H1 (cell line): ENCODE measurements at regions not wholly inside any gene's neighbourhood (a gene's known extent, or its start where the extent isn't known, plus 50 kb on each side); places are given as distances from the start of the nearest gene placed in this dataset.

ENCODE experiments used
- CTCF ChIA-PET: fragments of 300-600 bp; sonication (Branson Sonifier 250); formaldehyde crosslinking; loops from one replicate; lab custom pipeline; 2021; ENCODE audit not compliant: partially characterized antibody; lab: Charles Lee
- POLR2A ChIA-PET: fragments of 300-600 bp; sonication (Branson Sonifier 250); formaldehyde crosslinking; loops from one replicate; lab custom pipeline; 2021; ENCODE audit warnings: inconsistent platforms; ENCODE audit not compliant: partially characterized antibody; lab: Charles Lee
- DNase-seq, 2 experiments: peaks; one replicate each; pipeline versions ENCODE4 v3.0.0 to v3.0.0-alpha.2; 2010 to 2022; ENCODE audit warnings: low spot score in 2 of 2, low read depth in 1 of 2, mixed read lengths in 1 of 2
- FAIRE-seq: peaks from 2 replicates; lab custom pipeline; 2011; peaks lifted over from hg19 to GRCh38; lab: Jason Lieb, UNC
- H2AFZ ChIP-seq: 2 replicates; pipeline ENCODE4 v1.8.1; 2012; ENCODE audit warnings: low read length, inconsistent platforms
- H2AK5ac ChIP-seq: 2 replicates; pipeline ENCODE4 v1.6.1; 2013; ENCODE audit warnings: low read depth, low read length
- H2BK120ac ChIP-seq: replicated peaks from 2 replicates; pipeline ENCODE3; 2013; ENCODE audit warnings: low read depth, low read length, inconsistent platforms
- H2BK12ac ChIP-seq: 2 replicates; pipeline ENCODE4 v1.6.1; 2013; ENCODE audit warnings: low read depth, low read length
- H2BK15ac ChIP-seq: 2 replicates; pipeline ENCODE4 v1.6.1; 2013; ENCODE audit warnings: low read length
- H2BK20ac ChIP-seq: 2 replicates; pipeline ENCODE4 v1.6.1; 2013; ENCODE audit warnings: low read length
- H2BK5ac ChIP-seq: 2 replicates; pipeline ENCODE4 v1.6.1; 2013; ENCODE audit warnings: low read depth, low read length
- H3K14ac ChIP-seq: 2 replicates; pipeline ENCODE4 v1.6.1; 2013; ENCODE audit warnings: inconsistent platforms; ENCODE audit not compliant: insufficient read length
- H3K18ac ChIP-seq: 2 replicates; pipeline ENCODE4 v1.6.1; 2013; ENCODE audit warnings: low read length; ENCODE audit errors: extremely low read depth
- H3K23ac ChIP-seq: 2 replicates; pipeline ENCODE4 v1.6.1; 2013; ENCODE audit warnings: inconsistent platforms; ENCODE audit not compliant: insufficient read length
- H3K23me2 ChIP-seq: 2 replicates; pipeline ENCODE4 v1.6.1; 2013; ENCODE audit warnings: low read depth, low read length
- H3K27ac ChIP-seq: 2 replicates; pipeline ENCODE4 v1.6.1; 2011; ENCODE audit warnings: low read depth, low read length, inconsistent platforms
- H3K27me3 ChIP-seq, 4 experiments: replicated peaks in 1 of 4; 1 replicate in 1 of 4; 2 replicates in 3 of 4; pipeline versions ENCODE4 v1.6.1 to v1.8.1; 2011 to 2013; ENCODE audit warnings: low read length in 3 of 4, mild to moderate bottlenecking in 3 of 4, inconsistent platforms in 2 of 4, mixed read lengths in 2 of 4, moderate library complexity in 1 of 4; ENCODE audit not compliant: control insufficient read depth in 3 of 4, insufficient read depth in 3 of 4; ENCODE audit errors: extremely low read depth in 1 of 4
- H3K36me3 ChIP-seq, 4 experiments: 2 replicates each; pipeline versions ENCODE4 v1.6.1 to v1.8.1; 2011 to 2013; ENCODE audit warnings: mild to moderate bottlenecking in 4 of 4, low read length in 3 of 4, moderate library complexity in 2 of 4, control low read depth in 1 of 4, inconsistent platforms in 1 of 4; ENCODE audit not compliant: insufficient read depth in 4 of 4, control insufficient read depth in 2 of 4
- H3K4ac ChIP-seq: replicated peaks from 2 replicates; pipeline ENCODE3; 2013; ENCODE audit warnings: low read length, low read depth, mixed read lengths, inconsistent platforms; ENCODE audit not compliant: insufficient read length
- H3K4me1 ChIP-seq, 4 experiments: replicated peaks in 1 of 4; 1 replicate in 1 of 4; 2 replicates in 3 of 4; pipeline versions ENCODE4 v1.6.1 to v1.8.1; 2011 to 2013; ENCODE audit warnings: low read length in 3 of 4, inconsistent platforms in 2 of 4, mixed read lengths in 1 of 4; ENCODE audit not compliant: insufficient read depth in 4 of 4, control insufficient read depth in 3 of 4
- H3K4me2 ChIP-seq, 2 experiments: 2 replicates each; pipeline versions ENCODE4 v1.6.1 to v1.8.1; 2011 to 2013; ENCODE audit warnings: low read depth in 2 of 2, low read length in 2 of 2, control low read depth in 1 of 2, inconsistent platforms in 1 of 2, mild to moderate bottlenecking in 1 of 2; ENCODE audit not compliant: insufficient read depth in 1 of 2
- H3K4me3 ChIP-seq, 4 experiments: fragments of 200-600, 300-600 bp in 1 of 4; sonication (generic), shearing (Covaris generic), sonication (Bioruptor Twin) in 1 of 4; 2 replicates each; pipeline versions ENCODE4 v1.5.1 to v1.8.1; 2011 to 2016; ENCODE audit warnings: low read length in 4 of 4, low read depth in 3 of 4, control low read depth in 2 of 4, inconsistent platforms in 2 of 4, mild to moderate bottlenecking in 2 of 4, mixed read lengths in 1 of 4, moderate library complexity in 1 of 4; ENCODE audit not compliant: insufficient read depth in 2 of 4; ENCODE audit errors: extremely low read depth in 1 of 4
- H3K56ac ChIP-seq: replicated peaks from 2 replicates; pipeline ENCODE3; 2013; ENCODE audit warnings: low read depth, mild to moderate bottlenecking, mixed read lengths, low read length, inconsistent platforms; ENCODE audit not compliant: insufficient read length
- H3K79me1 ChIP-seq: 2 replicates; pipeline ENCODE4 v1.6.1; 2013; ENCODE audit warnings: low read depth, low read length, control low read depth
- H3K79me2 ChIP-seq, 2 experiments: 2 replicates each; pipeline versions ENCODE4 v1.6.1 to v1.8.1; 2012 to 2013; ENCODE audit warnings: low read length in 2 of 2, mild to moderate bottlenecking in 2 of 2, inconsistent platforms in 1 of 2; ENCODE audit not compliant: insufficient read depth in 2 of 2, control insufficient read depth in 1 of 2
- H3K9ac ChIP-seq, 4 experiments: replicated peaks in 1 of 4; 1 replicate in 1 of 4; 2 replicates in 3 of 4; pipeline versions ENCODE4 v1.6.1 to v1.8.1; 2011 to 2013; ENCODE audit warnings: low read depth in 3 of 4, low read length in 3 of 4, control low read depth in 2 of 4, mild to moderate bottlenecking in 2 of 4, moderate library complexity in 2 of 4, inconsistent platforms in 1 of 4; ENCODE audit errors: extremely low read depth in 1 of 4
- H3K9me3 ChIP-seq, 2 experiments: 2 replicates each; pipeline versions ENCODE4 v1.6.1 to v1.8.1; 2012 to 2013; ENCODE audit warnings: mild to moderate bottlenecking in 2 of 2, moderate library complexity in 2 of 2, control low read depth in 1 of 2, inconsistent platforms in 1 of 2, low read depth in 1 of 2, low read length in 1 of 2, mixed read lengths in 1 of 2; ENCODE audit not compliant: insufficient read depth in 2 of 2
- H4K20me1 ChIP-seq, 2 experiments: replicated peaks in 1 of 2; 2 replicates each; pipeline versions ENCODE3 to v1.8.1; 2011 to 2013; ENCODE audit warnings: inconsistent platforms in 2 of 2, low read length in 2 of 2, mild to moderate bottlenecking in 1 of 2; ENCODE audit not compliant: insufficient read depth in 2 of 2, control insufficient read depth in 1 of 2
- H4K5ac ChIP-seq: 2 replicates; pipeline ENCODE4 v1.6.1; 2013; ENCODE audit warnings: low read length, low read depth, mixed read lengths, inconsistent platforms; ENCODE audit not compliant: insufficient read length
- H4K8ac ChIP-seq: 2 replicates; pipeline ENCODE4 v1.8.0; 2013; ENCODE audit warnings: mild to moderate bottlenecking, moderate library complexity, low read length, inconsistent platforms; ENCODE audit not compliant: insufficient read depth; ENCODE audit errors: extremely low read depth
- H4K91ac ChIP-seq: replicated peaks from 2 replicates; pipeline ENCODE3; 2013; ENCODE audit warnings: low read length, mixed read lengths, inconsistent platforms; ENCODE audit not compliant: insufficient read length
- CEBPB ChIP-seq: IDR thresholded peaks from 2 replicates; pipeline ENCODE4 v1.6.1; 2012; ENCODE audit warnings: low read depth, low read length
- GTF2F1 ChIP-seq: IDR thresholded peaks from 2 replicates; pipeline ENCODE4 v1.6.1; 2012; ENCODE audit warnings: low read depth, low read length, improper control_type of control experiment, borderline replicate concordance
- TCF12 ChIP-seq: IDR thresholded peaks from 2 replicates; pipeline ENCODE4 v1.6.1; 2011; ENCODE audit warnings: low read depth, mild to moderate bottlenecking, low read length
- WGBS, 2 experiments: shearing (Covaris generic) in 1 of 2; methylation state at CpG; one replicate each; pipeline versions ENCODE4 v1.1.6 to v1.1.7; 2013 to 2015; ENCODE audit warnings: low lambda C conversion rate in 2 of 2, mixed read lengths in 2 of 2, inconsistent platforms in 1 of 2, low coverage in 1 of 2, missing lambda C conversion rate in 1 of 2; ENCODE audit not compliant: insufficient replicate concordance in 2 of 2, insufficient coverage in 1 of 2, insufficient read length in 1 of 2; ENCODE audit errors: extremely low coverage in 1 of 2, missing lambda C conversion rate in 1 of 2; 5-methylcytosine and 5-hydroxymethylcytosine counted together

GRCh38 chr3:182692695-182693094 lies 100.6 kb upstream of the ATP11B start:
- DNase-seq: no peak
- Histone ChIP-seq H2BK20ac (no peak overlapping the region), H3K79me1 (no peaks in the 10 kb centered on the region), H4K91ac (no peak overlapping the region), H2BK15ac (no peak overlapping the region), H2BK120ac (no peak overlapping the region), H3K27ac (no peak overlapping the region), H4K8ac (no peak overlapping the region), H3K56ac (no peak overlapping the region), H4K20me1 (no peaks in the 10 kb centered on the region)
- ChIA-PET POLR2A (no interaction called here), CTCF (interaction anchor here (1.5 kb wide), 1 partner anchor 9 kb away, joined by 3 read pairs; no protein-coding TSS in a partner anchor)
- TF ChIP-seq GTF2F1: no peak
- TF ChIP-seq TCF12: no peak
- TF ChIP-seq CEBPB: no peak
- TF ChIP-seq, all 59 proteins: peak for 0
- no peak overlapping the region for H3K4me2 ChIP-seq
- H2AK5ac ChIP-seq: no peak overlapping the region
- no peak overlapping the region for H4K5ac ChIP-seq
- H2BK12ac ChIP-seq: no peak overlapping the region
- H3K4ac ChIP-seq: no peak overlapping the region
- no peak overlapping the region for H3K14ac ChIP-seq
- no peaks in the 10 kb centered on the region for H3K4me1 ChIP-seq
- H3K18ac ChIP-seq: no peak overlapping the region
- no peak overlapping the region for H3K4me3 ChIP-seq
- 85% methylated on average over 1 of the region's 1 CpG; no CpG with 5 or more reads in 1 of the 2 experiments for WGBS, 2 experiments
- no peak overlapping the region for H3K23ac ChIP-seq
- H3K9me3 ChIP-seq: no peaks in the 10 kb centered on the region
- H3K9ac ChIP-seq: no peak overlapping the region
- H3K27me3 ChIP-seq: no peaks in the 10 kb centered on the region
- no peak for FAIRE-seq
- H2BK5ac ChIP-seq: no peak overlapping the region
- no peaks in the 10 kb centered on the region for H3K79me2 ChIP-seq
- H3K36me3 ChIP-seq: no peaks in the 10 kb centered on the region
- no peaks in the 10 kb centered on the region for H3K23me2 ChIP-seq
- H2AFZ ChIP-seq: no peak overlapping the region
